ENCODE measurements at regions not wholly inside any gene's neighbourhood (a gene's known extent, or its start where the extent isn't known, plus 50 kb on each side); places are given as distances from the start of the nearest gene placed in this dataset.

DNA sequence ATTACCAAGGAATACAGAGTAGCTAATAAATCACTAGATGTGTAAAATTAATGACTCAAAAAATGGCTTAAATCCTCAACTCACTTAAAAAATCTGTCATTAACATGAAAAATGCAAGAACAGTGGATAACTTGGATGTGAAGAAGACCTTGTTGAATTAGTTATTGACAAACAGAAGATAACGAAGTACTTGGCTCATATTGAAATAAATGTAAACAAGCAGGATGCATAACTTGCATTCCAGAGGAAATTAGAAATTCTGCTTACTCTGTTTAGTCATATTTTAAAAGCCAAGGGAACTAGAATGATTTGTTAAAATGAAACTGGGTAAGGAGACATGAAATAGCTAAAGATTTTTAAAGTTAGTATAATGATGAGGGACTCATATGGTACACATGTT, 1812.2 kb downstream of the PCDH9 start:
- TF ChIP-seq, protein P1, sequence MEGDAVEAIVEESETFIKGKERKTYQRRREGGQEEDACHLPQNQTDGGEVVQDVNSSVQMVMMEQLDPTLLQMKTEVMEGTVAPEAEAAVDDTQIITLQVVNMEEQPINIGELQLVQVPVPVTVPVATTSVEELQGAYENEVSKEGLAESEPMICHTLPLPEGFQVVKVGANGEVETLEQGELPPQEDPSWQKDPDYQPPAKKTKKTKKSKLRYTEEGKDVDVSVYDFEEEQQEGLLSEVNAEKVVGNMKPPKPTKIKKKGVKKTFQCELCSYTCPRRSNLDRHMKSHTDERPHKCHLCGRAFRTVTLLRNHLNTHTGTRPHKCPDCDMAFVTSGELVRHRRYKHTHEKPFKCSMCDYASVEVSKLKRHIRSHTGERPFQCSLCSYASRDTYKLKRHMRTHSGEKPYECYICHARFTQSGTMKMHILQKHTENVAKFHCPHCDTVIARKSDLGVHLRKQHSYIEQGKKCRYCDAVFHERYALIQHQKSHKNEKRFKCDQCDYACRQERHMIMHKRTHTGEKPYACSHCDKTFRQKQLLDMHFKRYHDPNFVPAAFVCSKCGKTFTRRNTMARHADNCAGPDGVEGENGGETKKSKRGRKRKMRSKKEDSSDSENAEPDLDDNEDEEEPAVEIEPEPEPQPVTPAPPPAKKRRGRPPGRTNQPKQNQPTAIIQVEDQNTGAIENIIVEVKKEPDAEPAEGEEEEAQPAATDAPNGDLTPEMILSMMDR (IDR thresholded peaks at IDR 0.05 in 2 of 3, conservative IDR thresholded peaks at IDR 0.05 in 1 of 3; ENCODE audit: borderline replicate concordance in 1 of 3, insufficient read depth in 1 of 3, low read depth in 2 of 3, low read length in 2 of 3) = no peak
- TF ChIP-seq, protein P2, sequence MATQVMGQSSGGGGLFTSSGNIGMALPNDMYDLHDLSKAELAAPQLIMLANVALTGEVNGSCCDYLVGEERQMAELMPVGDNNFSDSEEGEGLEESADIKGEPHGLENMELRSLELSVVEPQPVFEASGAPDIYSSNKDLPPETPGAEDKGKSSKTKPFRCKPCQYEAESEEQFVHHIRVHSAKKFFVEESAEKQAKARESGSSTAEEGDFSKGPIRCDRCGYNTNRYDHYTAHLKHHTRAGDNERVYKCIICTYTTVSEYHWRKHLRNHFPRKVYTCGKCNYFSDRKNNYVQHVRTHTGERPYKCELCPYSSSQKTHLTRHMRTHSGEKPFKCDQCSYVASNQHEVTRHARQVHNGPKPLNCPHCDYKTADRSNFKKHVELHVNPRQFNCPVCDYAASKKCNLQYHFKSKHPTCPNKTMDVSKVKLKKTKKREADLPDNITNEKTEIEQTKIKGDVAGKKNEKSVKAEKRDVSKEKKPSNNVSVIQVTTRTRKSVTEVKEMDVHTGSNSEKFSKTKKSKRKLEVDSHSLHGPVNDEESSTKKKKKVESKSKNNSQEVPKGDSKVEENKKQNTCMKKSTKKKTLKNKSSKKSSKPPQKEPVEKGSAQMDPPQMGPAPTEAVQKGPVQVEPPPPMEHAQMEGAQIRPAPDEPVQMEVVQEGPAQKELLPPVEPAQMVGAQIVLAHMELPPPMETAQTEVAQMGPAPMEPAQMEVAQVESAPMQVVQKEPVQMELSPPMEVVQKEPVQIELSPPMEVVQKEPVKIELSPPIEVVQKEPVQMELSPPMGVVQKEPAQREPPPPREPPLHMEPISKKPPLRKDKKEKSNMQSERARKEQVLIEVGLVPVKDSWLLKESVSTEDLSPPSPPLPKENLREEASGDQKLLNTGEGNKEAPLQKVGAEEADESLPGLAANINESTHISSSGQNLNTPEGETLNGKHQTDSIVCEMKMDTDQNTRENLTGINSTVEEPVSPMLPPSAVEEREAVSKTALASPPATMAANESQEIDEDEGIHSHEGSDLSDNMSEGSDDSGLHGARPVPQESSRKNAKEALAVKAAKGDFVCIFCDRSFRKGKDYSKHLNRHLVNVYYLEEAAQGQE (IDR thresholded peaks at IDR 0.05; ENCODE audit: low read depth) = no peak
- TF ChIP-seq MAX (IDR thresholded peaks at IDR 0.05) = no peak
- TF ChIP-seq EGR1 (IDR thresholded peaks at IDR 0.05; ENCODE audit: low read depth) = no peak
- TF ChIP-seq JUND (IDR thresholded peaks at IDR 0.05) = no peak
- no peak for TF ChIP-seq POLR2A (IDR thresholded peaks at IDR 0.05; ENCODE audit: borderline replicate concordance, extremely low read depth, insufficient read depth, insufficient read length)

All from HCT116 (cell line).